ENCODE measurements at regions not wholly inside any gene's neighbourhood (a gene's known extent, or its start where the extent isn't known, plus 50 kb on each side); places are given as distances from the start of the nearest gene placed in this dataset.

DNA sequence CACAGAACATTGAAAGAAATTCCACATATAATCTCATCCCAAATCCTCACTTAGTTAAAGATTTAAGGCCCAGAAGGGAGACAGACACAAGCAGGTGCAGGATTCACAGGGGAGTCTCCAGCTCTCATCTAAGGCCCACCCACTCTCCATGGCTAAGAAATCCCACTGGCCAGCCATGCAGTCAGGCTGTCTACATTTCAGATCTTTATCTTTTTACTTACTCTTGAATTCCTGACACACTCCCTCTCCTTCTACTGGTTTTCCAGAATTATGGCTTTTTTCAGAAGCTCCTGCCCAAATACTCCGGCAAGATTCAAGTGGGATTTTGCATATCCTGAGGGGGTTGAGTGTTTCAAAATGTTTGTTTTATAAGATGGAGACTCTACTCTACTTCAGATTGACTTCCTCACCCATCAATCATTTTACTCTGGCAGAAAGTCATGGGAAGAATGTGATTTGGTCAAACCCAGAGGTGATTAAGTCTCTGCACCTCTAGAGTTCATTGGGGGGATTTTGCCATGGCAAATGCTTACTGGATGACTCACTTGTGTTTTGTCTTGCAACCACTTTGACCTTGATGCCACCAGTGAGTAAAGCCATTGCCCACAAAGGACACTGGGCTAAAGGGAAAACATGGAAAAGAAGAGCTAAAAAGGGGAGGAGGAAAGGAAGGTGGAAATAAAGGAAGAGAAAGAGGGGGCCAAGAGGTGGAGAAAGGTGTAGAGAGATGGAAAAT is 688.8 kb upstream of the SALL1 start:
- TF ChIP-seq TAF1 (IDR thresholded peaks at IDR 0.05; ENCODE audit: borderline replicate concordance, low read depth, low read length) = no peak
- no peak for TF ChIP-seq POLR2A (IDR thresholded peaks at IDR 0.05; ENCODE audit: low read depth, low read length)
- TF ChIP-seq POLR2AphosphoS5 (IDR thresholded peaks at IDR 0.05; ENCODE audit: low read depth, low read length) = no peak

Measured in GM12892 (cell line).